ENCODE measurements at regions not wholly inside any gene's neighbourhood (a gene's known extent, or its start where the extent isn't known, plus 50 kb on each side); places are given as distances from the start of the nearest gene placed in this dataset.

DNA sequence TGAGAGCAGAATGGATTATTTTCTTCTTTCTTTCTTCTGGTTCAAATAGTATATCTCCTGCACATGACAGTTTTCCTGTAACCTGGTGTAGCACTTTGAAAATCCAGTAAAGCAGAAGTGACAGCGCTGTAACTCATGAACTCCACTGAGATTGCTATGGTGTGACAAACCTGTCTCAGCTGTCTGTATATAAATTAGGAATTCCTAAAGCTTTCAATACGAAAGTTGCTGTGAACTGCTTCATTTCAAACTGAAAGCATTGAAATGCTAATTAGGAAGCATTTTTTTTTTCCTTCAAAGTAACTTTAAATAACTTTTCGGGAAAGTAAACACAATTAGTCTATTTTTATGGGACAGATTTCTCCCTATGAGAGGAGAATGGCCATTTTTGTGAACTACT is 646.9 kb upstream of the ZP4 start:
- Histone ChIP-seq H3K27ac (ENCODE audit: low read depth, low read length, poor library complexity, severe bottlenecking) (no peak overlapping the region), H3K9me2 (ENCODE audit: insufficient read depth, low read length) (no peaks in the 10 kb centered on the region), H3K4me2 (ENCODE audit: low read length) (no peak overlapping the region), H3K79me2 (ENCODE audit: insufficient read depth, low read depth, low read length) (no peaks in the 10 kb centered on the region), H3K4me1 (ENCODE audit: insufficient read depth, low read length, poor library complexity, severe bottlenecking) (no peaks in the 10 kb centered on the region), H3K4me3 (ENCODE audit: low read depth, low read length, poor library complexity, severe bottlenecking) (no peak overlapping the region), H3K9me3 (ENCODE audit: low read length) (peaks cover 6% of the 10 kb centered on the region; the same call in 1 of the 2 replicates), H4K20me1 (ENCODE audit: insufficient read depth, low read length) (no peaks in the 10 kb centered on the region), H3K36me3 (ENCODE audit: insufficient read depth, low read length) (no peaks in the 10 kb centered on the region), H2AFZ (ENCODE audit: low read length) (no peak overlapping the region)
- intact Hi-C loops (cut with micrococcal nuclease; ENCODE audit: unreplicated experiment) = no loop called here
- no TSS peak for BruUV-seq (replicated peaks)
- DNase-seq (ENCODE audit: low spot score) = no peak
- TF ChIP-seq, protein P1, sequence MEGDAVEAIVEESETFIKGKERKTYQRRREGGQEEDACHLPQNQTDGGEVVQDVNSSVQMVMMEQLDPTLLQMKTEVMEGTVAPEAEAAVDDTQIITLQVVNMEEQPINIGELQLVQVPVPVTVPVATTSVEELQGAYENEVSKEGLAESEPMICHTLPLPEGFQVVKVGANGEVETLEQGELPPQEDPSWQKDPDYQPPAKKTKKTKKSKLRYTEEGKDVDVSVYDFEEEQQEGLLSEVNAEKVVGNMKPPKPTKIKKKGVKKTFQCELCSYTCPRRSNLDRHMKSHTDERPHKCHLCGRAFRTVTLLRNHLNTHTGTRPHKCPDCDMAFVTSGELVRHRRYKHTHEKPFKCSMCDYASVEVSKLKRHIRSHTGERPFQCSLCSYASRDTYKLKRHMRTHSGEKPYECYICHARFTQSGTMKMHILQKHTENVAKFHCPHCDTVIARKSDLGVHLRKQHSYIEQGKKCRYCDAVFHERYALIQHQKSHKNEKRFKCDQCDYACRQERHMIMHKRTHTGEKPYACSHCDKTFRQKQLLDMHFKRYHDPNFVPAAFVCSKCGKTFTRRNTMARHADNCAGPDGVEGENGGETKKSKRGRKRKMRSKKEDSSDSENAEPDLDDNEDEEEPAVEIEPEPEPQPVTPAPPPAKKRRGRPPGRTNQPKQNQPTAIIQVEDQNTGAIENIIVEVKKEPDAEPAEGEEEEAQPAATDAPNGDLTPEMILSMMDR (conservative IDR thresholded peaks at IDR 0.05; ENCODE audit: low read length) = no peak
- TF ChIP-seq EZH2phosphoT487 (IDR thresholded peaks at IDR 0.05; ENCODE audit: borderline replicate concordance, low read depth, low read length) = no peak
- CTCF ChIA-PET (ENCODE audit: unreplicated experiment) = no interaction called here
- POLR2A ChIA-PET = interaction anchor here (0.8 kb wide), 1 partner anchor 18 kb away, joined by 3 read pairs; no protein-coding TSS in a partner anchor

DNA sequence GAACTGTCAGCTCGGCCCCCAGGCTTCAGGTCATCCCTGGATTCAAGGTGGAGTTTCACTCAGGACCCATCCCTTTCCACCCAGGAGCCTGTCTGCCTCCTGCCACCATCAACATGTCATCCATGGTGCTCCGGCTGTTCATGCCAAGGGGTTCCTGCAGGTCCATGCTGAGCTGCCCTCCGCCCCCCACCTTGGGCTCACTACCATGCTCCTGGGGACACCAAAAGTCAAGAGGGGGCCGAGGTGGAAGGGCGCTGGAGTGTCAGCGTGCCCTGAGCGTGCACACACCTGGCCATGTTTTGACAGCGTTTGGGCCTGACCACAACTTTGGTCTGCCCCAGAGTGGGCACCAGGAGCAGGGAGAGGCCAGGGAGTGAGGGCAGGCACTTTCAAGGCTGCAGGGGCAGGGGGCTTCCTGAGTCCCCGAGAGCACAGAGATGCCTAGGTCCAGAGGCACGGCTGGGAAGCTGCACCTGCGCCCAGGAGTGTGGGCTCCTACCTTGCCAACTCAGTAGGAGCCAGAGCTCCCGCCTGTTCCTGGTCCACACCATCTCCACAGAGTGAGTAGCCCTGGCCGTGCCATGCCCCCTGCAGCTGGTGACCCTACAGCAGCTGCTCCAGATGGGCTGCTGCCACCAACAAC is 639.6 kb upstream of the ZP4 start:
- Histone ChIP-seq H4K20me1 (ENCODE audit: insufficient read depth, low read length) (no peaks in the 10 kb centered on the region), H2AFZ (ENCODE audit: low read length) (no peak overlapping the region), H3K9me2 (ENCODE audit: insufficient read depth, low read length) (no peaks in the 10 kb centered on the region), H3K27ac (ENCODE audit: low read depth, low read length, poor library complexity, severe bottlenecking) (no peak overlapping the region), H3K36me3 (ENCODE audit: insufficient read depth, low read length) (no peaks in the 10 kb centered on the region), H3K4me3 (ENCODE audit: low read depth, low read length, poor library complexity, severe bottlenecking) (no peak overlapping the region), H3K4me2 (ENCODE audit: low read length) (no peak overlapping the region), H3K79me2 (ENCODE audit: insufficient read depth, low read depth, low read length) (no peaks in the 10 kb centered on the region), H3K4me1 (ENCODE audit: insufficient read depth, low read length, poor library complexity, severe bottlenecking) (no peaks in the 10 kb centered on the region), H3K9me3 (ENCODE audit: low read length) (peaks cover 6% of the 10 kb centered on the region; the same call in 1 of the 2 replicates)
- no TSS peak for BruUV-seq (replicated peaks)
- CTCF ChIA-PET (ENCODE audit: unreplicated experiment) = no interaction called here
- POLR2A ChIA-PET = no interaction called here
- intact Hi-C loops (cut with micrococcal nuclease; ENCODE audit: unreplicated experiment) = no loop called here
- no peak for TF ChIP-seq EZH2phosphoT487 (IDR thresholded peaks at IDR 0.05; ENCODE audit: borderline replicate concordance, low read depth, low read length)
- TF ChIP-seq, protein P1 (conservative IDR thresholded peaks at IDR 0.05; ENCODE audit: low read length) = no peak
- DNase-seq (ENCODE audit: low spot score) = no peak

DNA sequence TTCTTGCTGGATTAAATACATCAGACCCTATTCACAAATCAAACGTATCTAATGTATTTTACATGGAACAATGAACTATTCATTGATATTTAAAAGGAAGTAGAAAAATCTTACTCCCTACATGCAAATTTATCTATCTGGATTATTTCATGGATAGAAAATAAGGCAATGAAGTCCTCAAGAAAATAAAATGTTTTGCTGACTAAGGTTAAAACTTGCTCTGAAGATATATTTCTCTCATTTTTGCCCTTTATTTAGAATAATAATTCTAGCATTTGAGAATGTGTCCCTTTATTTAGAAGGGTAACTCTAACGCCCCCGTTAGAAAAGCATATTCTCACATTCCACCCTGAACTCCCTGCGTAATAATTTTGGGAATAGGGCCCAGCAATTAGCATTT is 627.0 kb upstream of the ZP4 start:
- Histone ChIP-seq H3K9me3 (ENCODE audit: low read length) (0 out of 2 replicates have a peak, but pooled peaks cover 4% of the 10 kb centered on the region), H3K79me2 (ENCODE audit: insufficient read depth, low read depth, low read length) (no peaks in the 10 kb centered on the region), H2AFZ (ENCODE audit: low read length) (no peak overlapping the region), H3K36me3 (ENCODE audit: insufficient read depth, low read length) (no peaks in the 10 kb centered on the region), H4K20me1 (ENCODE audit: insufficient read depth, low read length) (no peaks in the 10 kb centered on the region), H3K4me3 (ENCODE audit: low read depth, low read length, poor library complexity, severe bottlenecking) (no peak overlapping the region), H3K4me2 (ENCODE audit: low read length) (no peak overlapping the region), H3K27ac (ENCODE audit: low read depth, low read length, poor library complexity, severe bottlenecking) (no peak overlapping the region), H3K9me2 (ENCODE audit: insufficient read depth, low read length) (no peaks in the 10 kb centered on the region), H3K4me1 (ENCODE audit: insufficient read depth, low read length, poor library complexity, severe bottlenecking) (no peaks in the 10 kb centered on the region)
- CTCF ChIA-PET (ENCODE audit: unreplicated experiment) = no interaction called here
- no peak for TF ChIP-seq EZH2phosphoT487 (IDR thresholded peaks at IDR 0.05; ENCODE audit: borderline replicate concordance, low read depth, low read length)
- TF ChIP-seq, protein P1 (conservative IDR thresholded peaks at IDR 0.05; ENCODE audit: low read length) = no peak
- no peak for DNase-seq (ENCODE audit: low spot score)
- BruUV-seq (replicated peaks) = no TSS peak
- POLR2A ChIA-PET = no interaction called here
- intact Hi-C loops (cut with micrococcal nuclease; ENCODE audit: unreplicated experiment) = no loop called here

Data from OCI-LY7 (cell line).